Gastrocnemius medialis (tissue), 4 donors: ENCODE measurements at regions not wholly inside any gene's neighbourhood (a gene's known extent, or its start where the extent isn't known, plus 50 kb on each side); places are given as distances from the start of the nearest gene placed in this dataset.

Source experiments
- POLR2A ChIP-seq, 2 donors: fragments of 450-650 bp; IDR thresholded peaks; one replicate each; pipeline ENCODE4 v1.6.1; 2017; ENCODE audit warnings: antibody characterized with exemption in 2 of 2, mild to moderate bottlenecking in 2 of 2, moderate library complexity in 2 of 2
- TF ChIP-seq, protein P1 (sequence below), 5 experiments: fragments of 450-650 bp in 3 of 5; fragments of 200-600 bp in 2 of 5; sonication (generic) in 2 of 5; IDR thresholded peaks in 4 of 5; conservative IDR thresholded peaks in 1 of 5; 1 replicate in 4 of 5; 2 replicates in 1 of 5; pipeline ENCODE4 v1.5.1; 2016 to 2019; ENCODE audit warnings: antibody characterized with exemption in 5 of 5, mild to moderate bottlenecking in 3 of 5, moderate library complexity in 3 of 5

DNA sequence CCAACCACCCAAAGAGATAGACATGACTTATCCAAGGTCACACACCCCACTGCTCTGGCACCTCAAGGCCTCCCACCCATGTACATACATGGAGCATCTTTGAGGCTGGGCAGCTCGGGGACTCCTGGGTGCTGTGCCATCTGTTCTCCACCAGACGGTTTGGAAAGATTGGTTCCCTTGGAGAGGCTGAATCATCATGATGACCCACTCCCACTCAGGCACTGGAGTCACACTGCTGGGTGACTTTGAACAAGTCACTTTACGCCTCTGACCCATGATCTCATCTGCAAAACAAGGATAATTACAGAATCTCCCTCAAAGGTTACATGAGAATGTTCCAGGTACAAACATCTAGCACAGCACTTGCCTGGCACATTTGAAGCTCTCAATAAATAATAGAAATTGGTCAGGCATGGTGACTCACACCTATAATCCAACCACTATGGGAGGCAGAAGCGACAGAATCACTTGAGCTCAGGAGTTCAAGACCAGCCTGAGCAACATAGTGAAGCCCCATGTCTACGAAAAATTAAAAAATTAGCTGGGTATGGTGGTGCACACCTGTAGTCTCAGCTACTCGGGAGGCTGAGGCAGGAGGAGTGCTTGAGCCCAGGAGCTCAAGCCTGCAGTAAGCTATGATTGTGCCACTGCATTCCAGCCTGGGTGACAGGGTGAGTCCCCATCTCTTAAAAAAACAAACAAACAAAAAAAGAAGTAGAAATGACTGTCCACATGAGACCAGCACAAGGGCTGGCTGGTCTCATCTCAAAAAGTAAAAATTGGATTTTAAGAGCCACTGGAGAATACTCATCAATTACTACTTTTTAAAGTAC is 74.9 kb downstream of the RRAGC start:
- TF ChIP-seq, protein P1, sequence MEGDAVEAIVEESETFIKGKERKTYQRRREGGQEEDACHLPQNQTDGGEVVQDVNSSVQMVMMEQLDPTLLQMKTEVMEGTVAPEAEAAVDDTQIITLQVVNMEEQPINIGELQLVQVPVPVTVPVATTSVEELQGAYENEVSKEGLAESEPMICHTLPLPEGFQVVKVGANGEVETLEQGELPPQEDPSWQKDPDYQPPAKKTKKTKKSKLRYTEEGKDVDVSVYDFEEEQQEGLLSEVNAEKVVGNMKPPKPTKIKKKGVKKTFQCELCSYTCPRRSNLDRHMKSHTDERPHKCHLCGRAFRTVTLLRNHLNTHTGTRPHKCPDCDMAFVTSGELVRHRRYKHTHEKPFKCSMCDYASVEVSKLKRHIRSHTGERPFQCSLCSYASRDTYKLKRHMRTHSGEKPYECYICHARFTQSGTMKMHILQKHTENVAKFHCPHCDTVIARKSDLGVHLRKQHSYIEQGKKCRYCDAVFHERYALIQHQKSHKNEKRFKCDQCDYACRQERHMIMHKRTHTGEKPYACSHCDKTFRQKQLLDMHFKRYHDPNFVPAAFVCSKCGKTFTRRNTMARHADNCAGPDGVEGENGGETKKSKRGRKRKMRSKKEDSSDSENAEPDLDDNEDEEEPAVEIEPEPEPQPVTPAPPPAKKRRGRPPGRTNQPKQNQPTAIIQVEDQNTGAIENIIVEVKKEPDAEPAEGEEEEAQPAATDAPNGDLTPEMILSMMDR (IDR thresholded peaks at IDR 0.05 in 4 of 5, conservative IDR thresholded peaks at IDR 0.05 in 1 of 5), result no peak
- TF ChIP-seq POLR2A (IDR thresholded peaks at IDR 0.05), result no peak
